GM23248 (cell line): ENCODE measurements at regions not wholly inside any gene's neighbourhood (a gene's known extent, or its start where the extent isn't known, plus 50 kb on each side); places are given as distances from the start of the nearest gene placed in this dataset.
"Not testable (repeated sequence)": the region's sequence is repeated elsewhere in the genome, so short reads cannot be mapped to it uniquely, and the experiment has no call there.

Experiments
- DNase-seq: peaks from one replicate; pipeline ENCODE4 v3.0.0-alpha.2; 2015
- H2AFZ ChIP-seq: fragments of 200-600 bp; sonication (generic); 2 replicates; pipeline ENCODE4 v1.6.1; 2016; ENCODE audit warnings: antibody characterized with exemption
- H3F3A ChIP-seq: fragments of 200-600 bp; sonication (generic); 2 replicates; pipeline ENCODE4 v1.6.1; 2016; ENCODE audit warnings: mild to moderate bottlenecking, antibody characterized with exemption, mixed run types; ENCODE audit not compliant: insufficient read depth
- H3K27ac ChIP-seq: fragments of 200-600 bp; sonication (generic); 2 replicates; pipeline ENCODE4 v1.5.1; 2016; ENCODE audit warnings: mild to moderate bottlenecking
- H3K27me3 ChIP-seq: fragments of 200-600 bp; sonication (generic); replicated peaks from 2 replicates; pipeline ENCODE4 v1.6.1; 2016; ENCODE audit warnings: mild to moderate bottlenecking; ENCODE audit not compliant: insufficient read depth
- H3K36me3 ChIP-seq: fragments of 200-600 bp; sonication (generic); 2 replicates; pipeline ENCODE4 v1.6.1; 2016; ENCODE audit warnings: low read depth, mild to moderate bottlenecking
- H3K4me1 ChIP-seq: fragments of 200-600 bp; sonication (generic); 2 replicates; pipeline ENCODE4 v1.6.1; 2016; ENCODE audit warnings: mild to moderate bottlenecking; ENCODE audit not compliant: insufficient read depth
- H3K4me2 ChIP-seq: fragments of 200-600 bp; sonication (generic); one replicate; pipeline ENCODE4 v1.6.1; 2016; ENCODE audit warnings: mild to moderate bottlenecking; ENCODE audit not compliant: unreplicated experiment
- H3K4me3 ChIP-seq: fragments of 200-600 bp; sonication (generic); 2 replicates; pipeline ENCODE4 v1.5.1; 2016; ENCODE audit warnings: mild to moderate bottlenecking
- H3K79me2 ChIP-seq: fragments of 200-600 bp; sonication (generic); 2 replicates; pipeline ENCODE4 v1.6.1; 2016; ENCODE audit warnings: mild to moderate bottlenecking; ENCODE audit not compliant: insufficient read depth
- H3K9ac ChIP-seq: fragments of 200-600 bp; sonication (generic); 2 replicates; pipeline ENCODE4 v1.6.1; 2016; ENCODE audit warnings: mild to moderate bottlenecking
- H3K9me2 ChIP-seq: fragments of 200-600 bp; sonication (generic); 2 replicates; pipeline ENCODE4 v1.6.1; 2016; ENCODE audit warnings: mixed run types, mild to moderate bottlenecking, moderate library complexity; ENCODE audit not compliant: insufficient read depth
- H3K9me3 ChIP-seq: fragments of 200-600 bp; sonication (generic); one replicate; pipeline ENCODE4 v1.6.1; 2017; ENCODE audit warnings: low read depth
- H4K20me1 ChIP-seq: fragments of 200-600 bp; sonication (generic); 2 replicates; pipeline ENCODE4 v1.6.0; 2016; ENCODE audit not compliant: insufficient read depth
- EZH2 ChIP-seq: fragments of 200-600 bp; sonication (generic); IDR thresholded peaks from 2 replicates; pipeline ENCODE4 v1.6.1; 2018; ENCODE audit warnings: antibody characterized with exemption, mild to moderate bottlenecking; ENCODE audit not compliant: insufficient read depth, poor library complexity, severe bottlenecking
- EZH2phosphoT487 ChIP-seq: fragments of 200-600 bp; sonication (generic); IDR thresholded peaks from 2 replicates; pipeline ENCODE4 v1.6.1; 2018; ENCODE audit warnings: antibody characterized with exemption, moderate library complexity, mild to moderate bottlenecking, low read depth; ENCODE audit not compliant: insufficient read depth
- WGBS, 2 experiments: methylation state at CpG; one replicate each; pipeline ENCODE4 v1.1.6; 2015 to 2017; ENCODE audit warnings: low lambda C conversion rate in 2 of 2, low coverage in 1 of 2; ENCODE audit errors: missing lambda C conversion rate in 2 of 2; 5-methylcytosine and 5-hydroxymethylcytosine counted together
- in situ Hi-C: fragments of 300-500 bp; cut with MboI; formaldehyde crosslinking; loops from 2 replicates; pipeline ENCODE4 v1.15.0; 2020

GRCh38 chr18:22702806-22703205 lies 230.3 kb upstream of the RBBP8 start:
- no peaks in the 10 kb centered on the region for H3K79me2 ChIP-seq
- no peaks in the 10 kb centered on the region for H3K36me3 ChIP-seq
- H3K4me2 ChIP-seq: no peak overlapping the region
- H3K9ac ChIP-seq: no peak overlapping the region
- H3K9me3 ChIP-seq: no peaks in the 10 kb centered on the region
- no peak overlapping the region for H2AFZ ChIP-seq
- H3K9me2 ChIP-seq: no peaks in the 10 kb centered on the region
- no peak for TF ChIP-seq EZH2phosphoT487
- TF ChIP-seq EZH2: no peak
- no peaks in the 10 kb centered on the region for H3K27me3 ChIP-seq
- no peak overlapping the region for H3K4me3 ChIP-seq
- no peak for DNase-seq
- in situ Hi-C loops: no loop called here
- H4K20me1 ChIP-seq: no peaks in the 10 kb centered on the region
- H3F3A ChIP-seq: peaks cover 4% of the 10 kb centered on the region; the same call in 1 of the 2 replicates
- H3K4me1 ChIP-seq: peaks cover 15% of the 10 kb centered on the region
- no peak overlapping the region for H3K27ac ChIP-seq
- WGBS, 2 experiments: 71 to 74% methylated on average over 3 of the region's 3 CpGs

- H3K4me3 ChIP-seq: no peak overlapping the region
- no peaks in the 10 kb centered on the region for H3K79me2 ChIP-seq
- no peaks in the 10 kb centered on the region for H3K9me2 ChIP-seq
- no peak overlapping the region for H3K9ac ChIP-seq
- H3F3A ChIP-seq: peaks cover 4% of the 10 kb centered on the region; the same call in 1 of the 2 replicates
- peaks cover 15% of the 10 kb centered on the region for H3K4me1 ChIP-seq
- H3K27me3 ChIP-seq: no peaks in the 10 kb centered on the region
- TF ChIP-seq EZH2phosphoT487: no peak
- TF ChIP-seq EZH2: no peak
- H3K27ac ChIP-seq: no peak overlapping the region
- H3K36me3 ChIP-seq: no peaks in the 10 kb centered on the region
- H4K20me1 ChIP-seq: no peaks in the 10 kb centered on the region
- in situ Hi-C loops: no loop called here
- no peak overlapping the region for H3K4me2 ChIP-seq
- no peak overlapping the region for H2AFZ ChIP-seq
- peak; percentile 52 for DNase-seq
- H3K9me3 ChIP-seq: no peaks in the 10 kb centered on the region
- 40 to 43% methylated on average over 9 of the region's 9 CpGs for WGBS, 2 experiments
Measured at GRCh38 chr18:22703883-22704585, 229.1 kb upstream of the RBBP8 start.

- Histone ChIP-seq H2AFZ (no peak overlapping the region), H3F3A (peaks cover 9% of the 10 kb centered on the region), H3K9me2 (no peaks in the 10 kb centered on the region), H3K4me2 (no peak overlapping the region), H3K27me3 (no peaks in the 10 kb centered on the region), H3K4me3 (no peak overlapping the region), H3K4me1 (peaks cover 19% of the 10 kb centered on the region), H3K9ac (no peak overlapping the region), H3K79me2 (no peaks in the 10 kb centered on the region), H3K9me3 (no peaks in the 10 kb centered on the region), H3K27ac (no peak overlapping the region), H4K20me1 (no peaks in the 10 kb centered on the region), H3K36me3 (no peaks in the 10 kb centered on the region)
- 35 to 46% methylated on average over 1 of the region's 1 CpG for WGBS, 2 experiments
- no peak for DNase-seq
- TF ChIP-seq EZH2phosphoT487 (no peak), EZH2 (no peak)
- in situ Hi-C loops: no loop called here
Measured at GRCh38 chr18:22704586-22704918, 228.6 kb upstream of the RBBP8 start.

GRCh38 chr18:22705328-22705727 lies 227.8 kb upstream of the RBBP8 start:
- Histone ChIP-seq H3K79me2 (no peaks in the 10 kb centered on the region), H3F3A (peaks cover 16% of the 10 kb centered on the region), H3K27ac (no peak overlapping the region), H3K4me3 (no peak overlapping the region), H3K36me3 (no peaks in the 10 kb centered on the region), H3K9ac (no peak overlapping the region), H4K20me1 (no peaks in the 10 kb centered on the region), H3K4me1 (peaks cover 27% of the 10 kb centered on the region), H3K27me3 (no peaks in the 10 kb centered on the region), H3K9me3 (no peaks in the 10 kb centered on the region), H3K4me2 (peak overlapping the region; percentile 28), H2AFZ (no peak overlapping the region), H3K9me2 (no peaks in the 10 kb centered on the region)
- peak; percentile 84 for DNase-seq
- in situ Hi-C loops: no loop called here
- TF ChIP-seq EZH2: no peak
- TF ChIP-seq EZH2phosphoT487: no peak
- 0 to 16% methylated on average over 1 of the region's 1 CpG for WGBS, 2 experiments

- H3K4me2 ChIP-seq, H3K9ac ChIP-seq, H3K9me3 ChIP-seq, H3K4me3 ChIP-seq, H3K36me3 ChIP-seq, H2AFZ ChIP-seq, H3K9me2 ChIP-seq, H3K27me3 ChIP-seq, H3K79me2 ChIP-seq, H4K20me1 ChIP-seq, DNase-seq, H3K27ac ChIP-seq, in situ Hi-C loops: not testable (repeated sequence)
- Histone ChIP-seq H3K4me1 (peaks cover 34% of the 10 kb centered on the region), H3F3A (peaks cover 19% of the 10 kb centered on the region)
- WGBS, 2 experiments: 66 to 67% methylated on average over 3 of the region's 3 CpGs
Measured at GRCh38 chr18:22706025-22706424, 227.1 kb upstream of the RBBP8 start.
